GM12874 (cell line): ENCODE measurements at regions not wholly inside any gene's neighbourhood (a gene's known extent, or its start where the extent isn't known, plus 50 kb on each side); places are given as distances from the start of the nearest gene placed in this dataset.

ENCODE experiments used
- CTCF ChIP-seq: IDR thresholded peaks from 2 replicates; pipeline ENCODE4 v1.5.1; 2011; ENCODE audit warnings: low read depth, mild to moderate bottlenecking, control low read depth, low read length, moderate library complexity; ENCODE audit not compliant: insufficient read depth

- no peak for TF ChIP-seq CTCF
Measured at GRCh38 chr14:66143387-66144112, 342.6 kb upstream of the CCDC196 start.

GRCh38 chr14:66152302-66152701 lies 333.9 kb upstream of the CCDC196 start:
- no peak for TF ChIP-seq CTCF

GRCh38 chr14:66152747-66153146 lies 333.4 kb upstream of the CCDC196 start:
- TF ChIP-seq CTCF: no peak

GRCh38 chr14:66163023-66163422 lies 323.1 kb upstream of the CCDC196 start:
- TF ChIP-seq CTCF: no peak

GRCh38 chr14:66165337-66165736 lies 320.8 kb upstream of the CCDC196 start:
- TF ChIP-seq CTCF: no peak

GRCh38 chr14:66174453-66174891 lies 311.7 kb upstream of the CCDC196 start:
- TF ChIP-seq CTCF: no peak

GRCh38 chr14:66177935-66178334 lies 308.2 kb upstream of the CCDC196 start:
- TF ChIP-seq CTCF: no peak

- TF ChIP-seq CTCF: no peak
Measured at GRCh38 chr14:66196670-66197069, 289.5 kb upstream of the CCDC196 start.
